HTR-8/SVneo (cell line): ENCODE measurements at regions not wholly inside any gene's neighbourhood (a gene's known extent, or its start where the extent isn't known, plus 50 kb on each side); places are given as distances from the start of the nearest gene placed in this dataset.

Experiments
- DNase-seq: peaks from one replicate; pipeline ENCODE4 v3.0.0; 2011; ENCODE audit warnings: low spot score, mixed read lengths; ENCODE audit not compliant: insufficient read length
- FAIRE-seq: peaks from 2 replicates; lab custom pipeline; 2011; peaks lifted over from hg19 to GRCh38; lab: Jason Lieb, UNC

GRCh38 chr4:130628531-130628930 is 1532.6 kb downstream of the C4orf33 start:
- DNase-seq (no peak), FAIRE-seq (no peak)

DNA sequence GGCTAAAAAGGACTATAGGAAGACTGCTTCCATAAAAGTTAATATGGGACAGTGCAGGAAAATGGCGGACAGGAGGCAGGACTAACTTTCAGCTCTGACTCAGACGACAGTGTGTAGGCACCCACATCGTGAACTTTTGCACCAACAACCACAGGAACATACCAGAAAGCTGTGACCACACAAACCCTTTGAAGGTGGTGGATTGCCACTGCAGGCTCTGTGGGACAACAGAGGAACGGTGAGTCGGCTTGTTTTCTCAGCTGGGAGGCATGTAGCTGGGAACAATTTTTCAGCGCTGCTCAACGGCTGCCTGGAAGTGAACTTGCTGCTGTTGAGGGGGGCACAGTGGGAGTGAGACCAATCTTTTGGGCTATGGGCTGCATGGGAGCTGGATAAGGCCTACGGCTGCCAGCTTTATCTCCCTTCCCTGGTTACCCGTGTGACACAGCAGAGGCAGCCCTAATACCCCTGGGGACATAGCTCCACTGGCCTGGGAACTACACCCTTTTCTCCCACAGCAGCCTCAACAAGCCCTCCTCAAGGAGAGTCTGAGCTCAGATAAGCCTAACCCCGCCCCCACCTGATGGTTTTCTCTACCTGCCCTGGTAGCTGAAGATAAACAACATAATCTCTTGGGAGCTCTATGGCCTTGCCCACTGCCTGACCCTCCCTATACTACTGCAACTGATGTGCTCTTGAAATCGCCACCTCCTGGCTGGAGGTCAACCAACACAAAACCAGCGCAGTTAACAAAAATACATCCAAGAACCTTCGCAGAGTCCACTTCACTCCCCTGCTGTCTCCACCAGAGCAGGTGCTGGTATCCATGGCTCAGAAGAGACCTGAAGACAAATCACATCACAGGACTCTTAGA is 1537.0 kb downstream of the C4orf33 start:
- no peak for DNase-seq
- FAIRE-seq = no peak

- DNase-seq = no peak
Measured at GRCh38 chr4:130636486-130636885, 1540.5 kb downstream of the C4orf33 start.

GRCh38 chr4:130640592-130640991 is 1544.6 kb downstream of the C4orf33 start:
- no peak for DNase-seq
- FAIRE-seq = no peak

More at GRCh38 chr4:130636486-130636885, 1540.5 kb downstream of the C4orf33 start:
- no peak for FAIRE-seq

GRCh38 chr4:130646886-130647285 is 1550.9 kb downstream of the C4orf33 start:
- FAIRE-seq (no peak), DNase-seq (no peak)

DNA sequence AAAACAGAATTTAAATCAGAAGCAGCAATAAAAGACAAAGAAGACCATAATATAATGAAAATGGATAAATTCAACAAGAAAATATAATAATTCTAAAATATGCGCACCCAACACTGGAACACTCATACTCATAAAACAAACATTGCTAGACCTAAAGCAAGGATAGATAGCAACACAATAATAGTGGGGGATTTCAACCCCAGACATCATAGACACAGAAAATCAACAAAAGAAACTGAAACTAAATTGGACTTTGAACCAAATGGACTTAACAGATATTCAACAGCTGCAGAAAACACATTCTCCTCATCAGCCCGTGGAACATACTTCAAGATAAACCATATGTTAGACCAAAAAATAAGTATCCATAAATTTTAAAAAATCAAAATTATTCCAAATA is 1552.6 kb downstream of the C4orf33 start:
- DNase-seq = no peak
- no peak for FAIRE-seq

DNA sequence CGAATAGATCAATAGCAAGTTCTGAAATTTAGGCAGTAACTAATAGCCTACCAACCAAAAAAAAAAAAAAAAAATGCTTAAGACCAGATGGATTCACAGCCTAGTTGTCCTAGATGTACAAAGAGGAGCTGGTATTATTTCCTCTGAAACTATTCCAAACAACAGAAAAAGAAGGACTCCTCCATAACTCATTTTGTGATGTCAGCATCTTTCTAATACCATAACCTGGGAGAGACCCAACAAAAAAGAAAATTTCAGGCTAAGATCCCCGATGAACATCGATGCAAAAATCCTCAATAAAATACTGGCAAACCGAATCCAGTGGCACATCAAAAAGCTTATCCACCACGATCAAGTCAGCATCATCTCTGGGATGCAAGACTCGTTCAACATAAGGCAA is 1557.9 kb downstream of the C4orf33 start:
- FAIRE-seq = no peak
- no peak for DNase-seq

- FAIRE-seq = no peak
- DNase-seq = no peak
Measured at GRCh38 chr4:130659320-130659719, 1563.4 kb downstream of the C4orf33 start.

DNA sequence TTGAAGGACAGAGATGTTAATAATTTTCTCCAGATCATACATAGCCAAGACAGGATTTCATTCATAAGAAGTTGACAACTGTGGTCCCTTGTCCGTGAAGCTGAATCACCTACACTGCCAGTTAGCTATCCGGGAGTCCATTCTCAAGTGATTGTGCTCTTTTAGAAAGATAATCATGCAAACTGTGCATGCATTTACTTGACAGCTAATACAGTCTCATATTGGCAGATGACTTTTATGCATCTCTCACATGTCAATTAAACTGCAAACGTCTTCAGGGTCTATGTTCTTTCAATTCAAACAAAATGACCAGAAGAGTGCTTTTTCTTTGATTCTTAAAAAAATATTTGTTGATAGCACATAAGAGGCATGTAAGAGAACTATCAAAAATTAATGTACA is 1572.9 kb downstream of the C4orf33 start:
- FAIRE-seq = no peak

GRCh38 chr4:130675266-130675665 is 1579.3 kb downstream of the C4orf33 start:
- no peak for FAIRE-seq
- no peak for DNase-seq

More for the DNA sequence above, 1572.9 kb downstream of the C4orf33 start:
- no peak for DNase-seq

DNA sequence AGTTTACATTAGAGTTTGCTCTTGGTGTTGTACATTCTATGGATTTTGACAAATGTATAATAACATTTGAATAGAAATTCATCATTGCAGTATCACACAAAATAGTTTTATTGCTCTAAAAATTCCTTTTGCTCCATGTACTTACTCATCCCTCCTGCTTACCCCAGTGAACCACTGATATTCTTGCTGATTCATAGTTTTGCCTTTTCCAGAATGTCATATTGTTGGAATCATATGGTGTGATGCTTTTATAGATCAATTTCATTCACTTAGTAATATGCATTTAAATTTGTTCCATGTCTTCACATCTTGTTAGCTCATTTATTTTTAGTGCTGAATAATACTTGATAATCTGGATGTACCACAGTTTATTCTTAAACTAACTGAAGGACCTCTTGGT is 1593.2 kb downstream of the C4orf33 start:
- DNase-seq = no peak
- FAIRE-seq = no peak

GRCh38 chr4:130698251-130698650 is 1602.3 kb downstream of the C4orf33 start:
- DNase-seq (no peak), FAIRE-seq (no peak)

DNA sequence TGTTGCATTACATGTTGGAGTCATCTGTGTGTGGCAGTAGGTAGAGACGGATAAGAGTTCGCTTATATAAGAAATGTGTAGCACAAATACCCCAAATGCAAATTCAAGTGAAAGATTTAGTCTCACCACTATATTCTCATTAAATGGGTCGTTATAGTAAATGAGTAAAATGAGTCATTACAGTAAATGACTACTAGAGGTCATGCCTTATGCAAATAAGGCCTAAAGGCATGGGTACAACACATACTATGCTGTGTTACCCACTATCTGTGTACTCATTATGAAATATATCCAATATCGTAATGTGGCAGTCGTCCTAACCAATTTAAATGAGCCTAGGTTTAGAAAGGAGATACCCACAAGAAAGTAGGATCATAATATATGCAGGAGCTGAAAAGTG is 1603.1 kb downstream of the C4orf33 start:
- DNase-seq (no peak), FAIRE-seq (no peak)

DNA sequence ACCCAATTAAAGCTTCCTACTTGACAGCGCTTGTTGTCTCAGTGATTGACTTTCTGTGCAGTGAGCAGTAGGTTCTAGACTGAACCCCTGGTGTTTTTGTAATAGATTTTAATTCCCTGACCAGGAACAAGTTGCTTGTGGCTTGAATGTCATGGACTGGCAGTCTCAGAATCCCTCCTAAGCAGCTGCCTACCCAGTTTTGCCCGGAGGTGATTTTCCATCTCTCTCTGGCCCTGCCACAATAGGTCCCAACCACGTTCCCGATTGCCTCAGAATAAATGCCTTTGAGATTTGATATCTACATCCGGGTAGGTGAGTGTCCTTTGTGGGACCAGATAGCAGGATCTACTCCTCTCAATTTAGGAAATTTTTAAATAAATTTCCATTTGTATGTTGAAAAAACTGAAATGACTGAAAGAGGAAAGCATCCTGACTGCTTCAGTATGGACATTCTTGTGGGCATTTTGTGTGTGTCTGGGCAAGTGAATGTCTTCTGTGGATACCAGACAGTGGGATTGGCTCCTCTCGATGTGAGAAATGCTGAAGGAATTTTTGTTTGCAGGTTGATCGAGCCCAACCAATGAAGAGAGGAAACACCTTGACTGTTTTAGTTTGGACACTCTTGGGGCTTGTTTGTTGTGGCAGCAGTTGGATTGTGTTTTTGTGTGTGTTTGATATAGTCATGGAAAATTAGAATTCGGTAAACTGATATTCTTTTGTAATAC is 1607.4 kb downstream of the C4orf33 start:
- DNase-seq (no peak), FAIRE-seq (no peak)

GRCh38 chr4:130705023-130705422 is 1609.1 kb downstream of the C4orf33 start:
- FAIRE-seq (no peak), DNase-seq (no peak)

GRCh38 chr4:130712038-130712437 is 1616.1 kb downstream of the C4orf33 start:
- DNase-seq (peak; percentile 27), FAIRE-seq (no peak)

- no peak for DNase-seq
- FAIRE-seq = no peak
Measured at GRCh38 chr4:130714006-130714405, 1618.1 kb downstream of the C4orf33 start.

DNA sequence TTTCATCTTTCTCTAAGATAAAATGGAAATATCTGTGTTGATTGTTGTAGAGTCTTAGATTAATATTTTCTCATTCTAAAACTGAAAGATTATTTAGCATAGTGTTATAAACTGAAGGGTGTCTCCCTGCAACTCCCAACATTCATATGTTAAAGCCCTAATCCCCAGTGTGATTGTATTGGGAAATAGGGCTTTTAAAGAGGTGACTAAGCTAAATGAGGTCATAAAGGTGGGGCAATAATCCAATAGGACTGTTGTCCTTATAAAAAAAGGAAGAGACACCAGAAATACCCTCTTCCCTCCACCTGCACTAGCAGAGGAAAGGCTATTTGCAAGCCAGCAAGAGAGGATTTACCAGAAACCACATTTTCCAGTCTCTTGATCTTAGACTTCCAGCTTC is 1626.4 kb downstream of the C4orf33 start:
- DNase-seq (no peak), FAIRE-seq (no peak)

DNA sequence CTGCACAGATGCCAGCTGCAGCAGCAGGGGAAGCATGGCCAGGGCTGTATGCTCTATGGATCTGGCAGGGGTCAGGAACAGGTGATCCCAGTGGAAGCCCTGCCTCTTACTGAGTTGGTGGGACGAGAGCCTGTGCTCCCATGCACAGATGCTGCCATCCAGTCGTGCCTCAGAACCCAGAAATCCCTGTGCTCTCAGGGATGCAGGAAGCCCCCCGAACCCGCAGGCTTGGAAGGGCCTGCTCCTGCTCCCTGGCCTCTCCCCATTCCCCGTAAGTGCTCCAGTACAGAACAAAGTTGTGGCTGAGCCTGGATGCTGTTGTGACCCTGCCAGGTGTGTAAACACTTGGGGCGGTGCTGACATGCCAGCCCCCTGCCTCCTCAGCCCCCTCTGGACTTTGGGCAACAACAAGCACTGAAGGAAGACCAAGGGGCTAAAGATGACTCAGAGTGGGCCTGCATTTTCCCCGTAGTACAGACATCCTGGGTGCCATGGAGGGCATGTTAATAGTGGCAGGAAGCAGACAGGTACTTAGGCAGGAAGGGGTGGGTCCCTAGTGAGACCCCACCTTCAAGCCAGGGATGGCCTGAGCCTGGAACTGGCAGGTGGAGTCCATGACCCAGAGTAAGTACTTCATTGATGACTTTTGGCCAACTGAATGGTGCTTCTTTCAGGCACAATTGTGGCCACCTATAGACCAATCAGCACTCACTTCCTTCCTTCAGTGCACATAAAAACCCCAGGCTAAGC is 1640.7 kb downstream of the C4orf33 start:
- no peak for DNase-seq
- no peak for FAIRE-seq

- DNase-seq (no peak), FAIRE-seq (no peak)
Measured at GRCh38 chr4:130738233-130738632, 1642.3 kb downstream of the C4orf33 start.

GRCh38 chr4:130747842-130748241 is 1651.9 kb downstream of the C4orf33 start:
- peak; percentile 10 for DNase-seq
- no peak for FAIRE-seq
